Spleen (tissue), 11 donors: ENCODE measurements at regions not wholly inside any gene's neighbourhood (a gene's known extent, or its start where the extent isn't known, plus 50 kb on each side); places are given as distances from the start of the nearest gene placed in this dataset.

Experiments used
- DNase-seq: peaks from one replicate; pipeline ENCODE4 v3.0.0-alpha.2; 2020
- H3K27ac ChIP-seq, 8 donors: fragments of 200-600 bp; sonication (generic) in 7 of 8; 1 replicate in 4 of 8; 2 replicates in 4 of 8; pipeline versions ENCODE4 v1.5.0 to v1.8.0; 2016 to 2021; ENCODE audit warnings: inconsistent platforms in 4 of 8, mild to moderate bottlenecking in 4 of 8, moderate library complexity in 1 of 8
- H3K27me3 ChIP-seq, 7 donors: fragments of 200-600 bp; sonication (generic) in 6 of 7; replicated peaks in 1 of 7; 1 replicate in 4 of 7; 2 replicates in 3 of 7; pipeline versions ENCODE4 v1.5.0 to v1.8.0; 2016 to 2021; ENCODE audit warnings: inconsistent platforms in 3 of 7, mild to moderate bottlenecking in 1 of 7
- H3K36me3 ChIP-seq, 6 donors: fragments of 200-600 bp; sonication (generic) in 5 of 6; 1 replicate in 4 of 6; 2 replicates in 2 of 6; pipeline versions ENCODE4 v1.5.0 to v1.8.0; 2016 to 2021; ENCODE audit warnings: inconsistent platforms in 2 of 6
- H3K4me1 ChIP-seq, 6 donors: fragments of 200-600 bp; sonication (generic) in 5 of 6; 1 replicate in 3 of 6; 2 replicates in 3 of 6; pipeline versions ENCODE4 v1.5.0 to v1.8.0; 2016 to 2021; ENCODE audit warnings: inconsistent platforms in 3 of 6
- H3K4me3 ChIP-seq, 8 donors: fragments of 200-600 bp; sonication (generic) in 7 of 8; 1 replicate in 4 of 8; 2 replicates in 4 of 8; pipeline versions ENCODE4 v1.5.0 to v1.8.0; 2016 to 2021; ENCODE audit warnings: inconsistent platforms in 4 of 8, mild to moderate bottlenecking in 4 of 8, moderate library complexity in 2 of 8
- H3K9me3 ChIP-seq, 8 donors: fragments of 200-600 bp; sonication (generic) in 7 of 8; 1 replicate in 4 of 8; 2 replicates in 4 of 8; pipeline versions ENCODE4 v1.5.0 to v1.8.0; 2016 to 2021; ENCODE audit warnings: inconsistent platforms in 4 of 8
- POLR2A ChIP-seq, 3 donors: fragments of 450-650 bp; IDR thresholded peaks; one replicate each; pipeline ENCODE4 v1.5.1; 2017; ENCODE audit warnings: antibody characterized with exemption in 3 of 3, mild to moderate bottlenecking in 1 of 3
- POLR2AphosphoS5 ChIP-seq, 3 donors: sonication (generic); formaldehyde crosslinking; IDR thresholded peaks; one replicate each; pipeline ENCODE4 v1.5.1; 2017; ENCODE audit warnings: antibody characterized with exemption in 3 of 3
- WGBS, 5 donors: extraction: QIAGEN DNeasy Blood & Tissue Kit in 3 of 5; methylation state at CpG; one replicate each; pipeline versions ENCODE4 v1.1.5 to v1.1.7; 2013 to 2018; 5-methylcytosine and 5-hydroxymethylcytosine counted together
- intact Hi-C: fragments of 100-400 bp; cut with DNase I; formaldehyde crosslinking; loops from one replicate; pipeline ENCODE4 v1.15.0; 2023; ENCODE audit warnings: low total_unique reads
- TF ChIP-seq, protein P1 (sequence below), 11 experiments: fragments of 200-600 bp in 7 of 11; fragments of 450-650 bp in 4 of 11; sonication (generic) in 4 of 11; IDR thresholded peaks in 8 of 11; conservative IDR thresholded peaks in 3 of 11; 1 replicate in 7 of 11; 2 replicates in 4 of 11; pipeline versions ENCODE4 v1.4.0 to v1.8.0; 2016 to 2021; ENCODE audit warnings: antibody characterized with exemption in 11 of 11, inconsistent platforms in 4 of 11, mild to moderate bottlenecking in 1 of 11
- donor health status: healthy with polysubstance abuse.
- donor health status: DM: no; HTN: no; CAD: no; lungs with moderate emphysema.
- donor health status: DM: no; HTN: no; CAD: no.
- donor health status: Bipolar disorder and iron deficiency.
- donor health status: healthy.
- donor health status: DM: no; HTN: no; CAD: no.
- donor health status: DM: yes; HTN: yes; CAD: no.

DNA sequence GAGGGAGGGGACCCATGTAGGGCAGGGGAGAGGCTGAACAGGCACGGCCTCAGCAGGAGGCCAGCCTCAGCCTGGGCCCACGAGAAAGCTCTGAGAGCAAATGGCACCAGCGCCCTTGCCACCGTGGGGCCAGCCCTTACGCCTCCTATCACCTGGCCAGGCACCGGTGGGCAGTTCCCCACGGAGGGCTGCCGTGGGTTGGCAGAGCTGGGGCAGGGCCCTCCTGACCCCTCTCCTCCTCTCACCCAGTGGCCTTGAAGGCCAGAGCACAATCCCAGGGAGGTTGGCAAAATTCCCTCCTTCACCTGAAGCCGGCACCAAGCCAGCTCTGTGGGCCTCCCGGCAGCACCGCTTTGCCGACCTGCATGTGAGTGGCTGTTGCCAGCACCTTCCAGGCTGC, 53.1 kb upstream of the ENPP7 start:
- WGBS, 5 donors: 67 to 77% (median 70%) methylated on average over 10 to 12 of the region's 12 CpGs
- peaks cover 0 to 26% (median 15%) of the 10 kb centered on the region in 8 donors for H3K9me3 ChIP-seq
- no peak for DNase-seq

DNA sequence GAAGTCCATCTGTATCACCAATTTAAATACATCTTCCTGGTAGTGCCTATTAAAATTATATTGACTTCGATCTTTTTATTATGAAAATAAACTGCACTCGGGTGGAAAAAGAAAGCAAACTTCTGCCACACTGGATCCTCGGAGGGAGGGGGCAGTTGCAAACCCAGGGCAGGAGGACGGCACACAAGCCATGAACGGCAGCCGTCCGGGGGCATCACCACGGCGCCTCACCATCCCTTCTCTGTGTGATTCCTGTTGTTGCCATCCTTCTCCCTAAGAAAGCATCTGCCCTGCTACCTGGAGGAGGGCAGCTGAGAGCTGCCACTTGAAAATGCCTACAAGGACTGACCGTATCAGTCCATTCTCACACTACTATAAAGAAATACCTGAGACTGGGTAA, 53.9 kb upstream of the ENPP7 start:
- TF ChIP-seq, protein P1, sequence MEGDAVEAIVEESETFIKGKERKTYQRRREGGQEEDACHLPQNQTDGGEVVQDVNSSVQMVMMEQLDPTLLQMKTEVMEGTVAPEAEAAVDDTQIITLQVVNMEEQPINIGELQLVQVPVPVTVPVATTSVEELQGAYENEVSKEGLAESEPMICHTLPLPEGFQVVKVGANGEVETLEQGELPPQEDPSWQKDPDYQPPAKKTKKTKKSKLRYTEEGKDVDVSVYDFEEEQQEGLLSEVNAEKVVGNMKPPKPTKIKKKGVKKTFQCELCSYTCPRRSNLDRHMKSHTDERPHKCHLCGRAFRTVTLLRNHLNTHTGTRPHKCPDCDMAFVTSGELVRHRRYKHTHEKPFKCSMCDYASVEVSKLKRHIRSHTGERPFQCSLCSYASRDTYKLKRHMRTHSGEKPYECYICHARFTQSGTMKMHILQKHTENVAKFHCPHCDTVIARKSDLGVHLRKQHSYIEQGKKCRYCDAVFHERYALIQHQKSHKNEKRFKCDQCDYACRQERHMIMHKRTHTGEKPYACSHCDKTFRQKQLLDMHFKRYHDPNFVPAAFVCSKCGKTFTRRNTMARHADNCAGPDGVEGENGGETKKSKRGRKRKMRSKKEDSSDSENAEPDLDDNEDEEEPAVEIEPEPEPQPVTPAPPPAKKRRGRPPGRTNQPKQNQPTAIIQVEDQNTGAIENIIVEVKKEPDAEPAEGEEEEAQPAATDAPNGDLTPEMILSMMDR (IDR thresholded peaks at IDR 0.05 in 8 of 11, conservative IDR thresholded peaks at IDR 0.05 in 3 of 11): no peak
- TF ChIP-seq POLR2A (IDR thresholded peaks at IDR 0.05): no peak
- no peak for TF ChIP-seq POLR2AphosphoS5 (IDR thresholded peaks at IDR 0.05)
- no peaks in the 10 kb centered on the region for H3K4me1 ChIP-seq
- H3K9me3 ChIP-seq: peaks cover 0 to 30% (median 16%) of the 10 kb centered on the region in 8 donors
- intact Hi-C loops: loop anchor here (5.0 kb wide), 1 partner anchor 324 kb away; no protein-coding TSS in a partner anchor
- 77 to 92% (median 89%) methylated on average over 10 of the region's 10 CpGs for WGBS, 5 donors
- H3K4me3 ChIP-seq: no peak overlapping the region
- H3K36me3 ChIP-seq: no peaks in the 10 kb centered on the region
- no peak overlapping the region for H3K27ac ChIP-seq
- DNase-seq: no peak
- peaks cover 0 to 63% (median 10%) of the 10 kb centered on the region in 7 donors for H3K27me3 ChIP-seq

More for the DNA sequence above, 53.1 kb upstream of the ENPP7 start:
- Histone ChIP-seq H3K27ac (no peak overlapping the region), H3K4me1 (no peaks in the 10 kb centered on the region), H3K27me3 (peaks cover 0 to 67% (median 10%) of the 10 kb centered on the region in 7 donors), H3K36me3 (no peaks in the 10 kb centered on the region), H3K4me3 (no peak overlapping the region)
- TF ChIP-seq, protein P1 (IDR thresholded peaks at IDR 0.05 in 8 of 11, conservative IDR thresholded peaks at IDR 0.05 in 3 of 11): no peak
- intact Hi-C loops: loop anchor here (5.0 kb wide), 1 partner anchor 325 kb away; no protein-coding TSS in a partner anchor

DNA sequence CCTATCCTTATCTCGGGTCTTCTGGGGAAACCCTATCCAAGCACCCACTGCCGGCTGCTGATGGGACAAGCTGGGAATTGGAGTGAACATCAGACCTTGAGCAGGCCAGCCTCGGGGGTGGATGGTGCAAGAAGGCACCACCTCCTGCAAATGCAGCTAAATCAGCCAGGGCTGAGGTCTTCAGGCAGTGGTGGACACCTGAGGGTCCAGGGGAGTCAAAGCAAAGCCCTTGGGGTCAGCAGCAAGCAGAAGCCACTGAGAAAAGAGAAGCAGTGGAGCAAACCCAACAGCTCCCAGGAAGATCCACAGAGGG, 55.4 kb upstream of the ENPP7 start:
- Histone ChIP-seq H3K27ac (no peak overlapping the region), H3K36me3 (no peaks in the 10 kb centered on the region), H3K27me3 (peaks cover 0 to 63% (median 3%) of the 10 kb centered on the region in 7 donors), H3K4me1 (no peaks in the 10 kb centered on the region), H3K4me3 (no peak overlapping the region), H3K9me3 (peaks cover 0 to 30% (median 16%) of the 10 kb centered on the region in 8 donors)
- intact Hi-C loops: loop anchor here (5.0 kb wide), 1 partner anchor 323 kb away; no protein-coding TSS in a partner anchor
- no peak for DNase-seq
- WGBS, 5 donors: 77 to 93% (median 81%) methylated on average over 3 of the region's 3 CpGs
- no peak for TF ChIP-seq POLR2A (IDR thresholded peaks at IDR 0.05)
- TF ChIP-seq POLR2AphosphoS5 (IDR thresholded peaks at IDR 0.05): no peak
- TF ChIP-seq, protein P1 (IDR thresholded peaks at IDR 0.05 in 8 of 11, conservative IDR thresholded peaks at IDR 0.05 in 3 of 11): no peak

DNA sequence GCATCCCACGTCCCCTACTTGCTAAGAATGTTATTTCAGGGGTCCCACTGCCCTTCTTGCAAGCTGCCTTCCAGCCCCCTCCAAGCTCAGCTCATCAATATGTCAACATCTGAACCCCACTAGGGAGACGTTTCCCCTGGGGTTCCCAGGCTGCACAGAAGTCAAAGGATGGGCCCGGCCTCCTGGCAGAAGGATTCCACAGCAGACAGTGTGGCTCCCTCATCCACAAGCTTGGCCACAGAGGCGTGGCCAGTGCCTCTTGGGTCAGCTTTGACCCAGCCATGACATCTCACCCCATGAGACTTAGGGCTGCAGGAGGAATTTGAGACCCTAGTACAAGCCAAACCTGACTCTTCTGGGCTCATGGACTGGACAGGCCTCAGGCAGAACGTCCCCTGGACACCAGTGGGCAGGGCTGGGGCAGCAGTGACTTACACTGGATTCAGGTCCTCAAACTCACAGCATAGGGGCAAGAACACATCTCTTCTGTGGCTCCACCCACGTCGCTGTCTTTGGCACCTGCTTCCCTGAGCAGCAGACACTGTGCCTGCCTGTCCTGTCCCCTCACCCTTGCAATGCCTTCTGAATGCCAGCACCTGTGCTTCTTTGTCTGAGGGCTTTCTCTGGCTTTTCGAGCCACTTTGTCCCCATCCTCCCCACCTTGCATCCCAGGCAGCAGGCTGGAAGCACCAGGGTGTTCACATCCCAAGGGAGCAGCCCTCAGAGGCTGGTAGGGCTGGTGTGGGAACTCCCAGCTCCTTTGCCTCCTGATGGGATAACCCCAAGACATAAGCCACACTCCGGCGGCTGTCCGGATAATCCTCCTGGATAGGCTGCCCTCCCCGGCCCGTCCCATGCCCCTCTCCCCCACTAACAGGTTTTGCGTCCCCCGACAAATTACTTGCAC, 56.0 kb upstream of the ENPP7 start:
- intact Hi-C loops: loop anchor here (5.0 kb wide), 1 partner anchor 322 kb away; no protein-coding TSS in a partner anchor
- DNase-seq: no peak
- 76 to 84% (median 80%) methylated on average over 12 to 15 of the region's 15 CpGs for WGBS, 5 donors
- peaks cover 0 to 63% (median 3%) of the 10 kb centered on the region in 7 donors for H3K27me3 ChIP-seq
- no peak overlapping the region for H3K4me3 ChIP-seq
- no peaks in the 10 kb centered on the region for H3K4me1 ChIP-seq
- no peaks in the 10 kb centered on the region for H3K36me3 ChIP-seq
- H3K9me3 ChIP-seq: peaks cover 0 to 30% (median 16%) of the 10 kb centered on the region in 8 donors
- TF ChIP-seq POLR2A (IDR thresholded peaks at IDR 0.05) (no peak), POLR2AphosphoS5 (IDR thresholded peaks at IDR 0.05) (no peak)
- TF ChIP-seq, protein P1 (IDR thresholded peaks at IDR 0.05 in 8 of 11, conservative IDR thresholded peaks at IDR 0.05 in 3 of 11): no peak
- no peak overlapping the region for H3K27ac ChIP-seq
